Femur (tissue), 1 donor: ENCODE measurements at regions not wholly inside any gene's neighbourhood (a gene's known extent, or its start where the extent isn't known, plus 50 kb on each side); places are given as distances from the start of the nearest gene placed in this dataset.
"Not testable (repeated sequence)": the region's sequence is repeated elsewhere in the genome, so short reads cannot be mapped to it uniquely, and the experiment has no call there.

Experiments
- DNase-seq: peaks from one replicate; pipeline ENCODE4 v3.0.0-alpha.2; 2017

GRCh38 chr10:65614956-65615565 is 1310.8 kb upstream of the LRRTM3 start:
- DNase-seq = no peak

- DNase-seq = no peak
Observed at GRCh38 chr10:65618126-65618525, 1307.7 kb upstream of the LRRTM3 start.

DNA sequence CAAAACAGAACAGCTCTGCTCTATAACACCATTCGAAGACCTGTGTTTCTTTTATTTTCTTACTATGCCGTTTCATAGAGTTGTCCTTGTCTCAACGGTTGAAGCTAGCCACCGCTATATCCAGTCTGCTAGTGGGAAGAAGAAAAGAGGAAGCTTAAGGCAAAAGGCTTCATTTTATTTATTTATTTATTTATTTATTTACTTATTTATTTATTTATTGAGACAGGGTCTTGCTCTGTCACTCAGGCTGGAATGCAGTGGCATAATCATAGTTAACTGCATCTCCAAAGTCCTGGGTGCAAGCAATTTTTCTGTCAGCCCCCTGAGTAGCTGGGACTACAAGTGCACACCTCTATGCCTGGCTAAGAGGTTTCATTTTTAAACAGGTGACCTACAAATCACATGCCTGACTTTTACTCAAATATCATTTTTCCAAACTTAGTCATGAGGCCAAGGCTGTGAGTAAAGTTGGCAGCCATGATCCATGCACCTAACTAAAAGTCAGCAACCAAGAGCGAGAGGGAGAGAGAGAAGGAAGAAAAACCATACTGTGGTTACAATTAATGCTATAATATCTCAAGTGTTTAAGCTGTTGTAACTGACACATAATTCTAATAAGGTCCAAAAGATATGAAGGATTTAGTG is 1305.3 kb upstream of the LRRTM3 start:
- no peak for DNase-seq

GRCh38 chr10:65622608-65623007 is 1303.2 kb upstream of the LRRTM3 start:
- DNase-seq = no peak

- DNase-seq = no peak
Observed at GRCh38 chr10:65628493-65629139, 1297.2 kb upstream of the LRRTM3 start.

GRCh38 chr10:65660006-65660405 is 1265.8 kb upstream of the LRRTM3 start:
- DNase-seq = no peak

GRCh38 chr10:65670087-65670486 is 1255.7 kb upstream of the LRRTM3 start:
- DNase-seq = peak; percentile 48

GRCh38 chr10:65670596-65670995 is 1255.2 kb upstream of the LRRTM3 start:
- DNase-seq = not testable (repeated sequence)

- no peak for DNase-seq
Observed at GRCh38 chr10:65675236-65675635, 1250.6 kb upstream of the LRRTM3 start.

GRCh38 chr10:65684896-65685295 is 1240.9 kb upstream of the LRRTM3 start:
- no peak for DNase-seq

- DNase-seq = no peak
Observed at GRCh38 chr10:65701168-65701776, 1224.6 kb upstream of the LRRTM3 start.

DNA sequence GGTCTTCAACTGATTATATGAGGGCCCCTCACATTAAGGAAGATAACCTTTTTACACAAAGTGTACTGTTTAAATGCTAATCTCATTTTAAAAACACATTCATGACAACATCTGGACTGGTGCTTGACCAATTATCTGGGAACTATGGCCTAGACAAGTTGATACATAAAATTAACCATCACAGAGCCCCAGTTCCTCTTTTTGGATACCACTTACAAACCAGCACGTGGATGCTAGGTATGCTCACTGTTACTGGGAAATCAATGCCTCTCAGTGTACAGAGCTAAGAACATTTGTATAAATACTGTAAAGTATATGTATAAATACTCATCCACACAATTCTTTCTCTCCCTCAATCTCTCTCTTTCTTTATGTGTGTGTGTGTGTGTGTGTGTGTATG is 1217.8 kb upstream of the LRRTM3 start:
- DNase-seq = no peak

DNA sequence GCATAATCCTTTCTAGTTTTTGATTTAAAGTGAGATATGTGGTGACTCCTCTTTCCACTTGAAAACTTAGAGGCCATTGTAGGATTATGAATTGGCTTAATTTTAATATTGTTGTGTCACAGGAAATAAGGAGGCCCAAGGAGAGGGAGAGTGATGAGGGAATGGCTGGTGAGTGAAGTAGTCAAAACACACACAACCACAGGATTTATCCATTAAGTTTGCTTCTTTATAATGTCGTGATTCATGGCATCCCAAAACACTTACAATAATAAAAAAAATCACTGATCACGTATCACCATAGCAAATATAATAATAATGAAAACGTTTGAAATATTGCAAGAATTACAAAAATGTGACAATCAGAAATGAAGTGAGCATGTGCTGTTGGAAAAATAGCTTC is 1215.5 kb upstream of the LRRTM3 start:
- no peak for DNase-seq

DNA sequence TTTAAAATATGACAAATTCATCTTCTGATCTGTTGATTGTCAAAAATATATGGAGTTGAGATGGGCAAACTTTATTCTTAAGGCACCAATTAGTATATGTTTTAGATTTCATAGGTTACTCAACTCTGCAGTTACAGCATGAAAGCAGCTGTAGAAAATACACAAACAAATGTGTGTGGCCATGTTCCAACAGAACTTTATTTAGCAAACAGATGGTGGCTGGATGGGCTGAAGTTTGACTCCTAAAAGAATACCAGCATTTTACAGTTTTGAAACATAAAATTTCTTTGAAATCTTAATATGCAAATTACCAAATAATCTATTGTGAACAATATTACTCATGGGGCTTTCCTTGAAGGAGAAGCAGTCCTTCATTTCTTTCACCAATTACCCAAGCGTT is 1206.0 kb upstream of the LRRTM3 start:
- DNase-seq = no peak

DNA sequence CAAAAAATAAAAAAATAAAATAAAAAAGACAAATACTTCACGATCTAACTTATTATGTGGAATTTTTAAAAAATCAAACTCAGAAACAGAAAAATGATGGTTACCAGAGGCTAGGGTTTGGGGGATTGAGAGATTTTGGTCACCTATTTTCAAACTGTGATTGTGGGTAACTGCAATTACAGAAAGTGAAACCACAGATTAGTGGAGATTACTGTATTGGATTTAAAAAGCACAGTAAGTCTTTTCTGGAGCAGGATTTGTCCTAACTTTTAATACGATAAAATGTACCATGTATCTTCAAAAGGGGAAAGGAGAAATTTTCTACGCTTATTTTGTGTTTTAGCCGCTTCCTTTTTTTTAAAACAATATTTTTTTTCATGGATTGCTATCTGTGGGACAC is 1204.9 kb upstream of the LRRTM3 start:
- DNase-seq = no peak

DNA sequence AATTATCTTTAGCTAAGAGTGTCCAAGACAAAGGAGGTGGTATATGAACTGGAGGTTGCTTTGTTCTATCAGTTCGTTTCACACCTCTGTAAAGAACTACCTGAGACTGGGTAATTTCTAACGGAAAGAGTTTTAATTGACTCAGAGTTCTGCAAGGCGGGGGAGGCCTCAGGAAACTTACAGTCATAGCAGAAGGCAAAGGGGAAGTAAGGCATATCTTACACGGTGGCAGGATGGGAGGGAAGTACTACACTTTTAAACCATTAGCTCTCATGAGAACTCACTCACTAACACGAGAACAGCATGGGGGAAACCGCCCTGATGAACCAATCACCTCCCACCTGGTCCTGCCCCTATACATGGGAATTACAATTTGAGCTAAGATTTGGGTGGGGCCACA is 1202.3 kb upstream of the LRRTM3 start:
- no peak for DNase-seq

GRCh38 chr10:65735382-65735781 is 1190.5 kb upstream of the LRRTM3 start:
- no peak for DNase-seq

DNA sequence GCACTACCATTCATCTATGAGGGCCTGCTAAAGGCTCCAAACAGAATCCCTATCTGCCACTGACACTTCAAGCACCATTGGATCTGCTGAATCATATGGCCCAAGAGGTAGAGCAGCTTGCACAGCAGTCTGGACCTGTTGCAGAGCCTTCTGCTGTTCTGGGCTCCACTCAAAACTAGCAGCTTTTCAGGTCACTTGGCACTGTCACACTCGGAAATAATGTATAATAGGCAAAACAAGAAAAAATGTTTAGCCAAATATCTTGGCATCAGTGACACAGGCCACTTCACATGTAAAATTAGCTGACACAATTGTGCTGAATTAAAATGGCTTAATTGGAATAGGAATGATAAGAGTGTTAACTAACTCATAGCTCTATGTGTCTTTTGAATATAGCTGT is 1182.9 kb upstream of the LRRTM3 start:
- DNase-seq = no peak

DNA sequence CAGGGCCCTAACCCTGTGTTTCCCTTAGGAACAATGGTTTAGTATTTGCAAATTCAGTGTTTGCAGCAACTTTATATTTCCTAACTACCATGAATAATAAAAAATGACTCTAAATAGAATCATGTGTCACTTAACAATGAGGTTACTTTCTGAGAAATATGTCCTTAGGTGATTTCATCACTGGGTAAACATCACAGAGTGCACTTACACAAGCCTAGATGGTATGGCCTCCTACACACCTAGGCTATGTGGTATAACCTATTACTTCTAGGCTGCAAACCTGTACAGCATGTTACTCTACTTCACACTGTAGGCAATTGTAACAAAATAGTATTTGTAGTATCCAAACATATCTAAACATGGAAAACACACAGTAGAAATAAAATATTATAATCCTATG is 1174.6 kb upstream of the LRRTM3 start:
- no peak for DNase-seq

- DNase-seq = no peak
Observed at GRCh38 chr10:65751896-65752295, 1173.9 kb upstream of the LRRTM3 start.

DNA sequence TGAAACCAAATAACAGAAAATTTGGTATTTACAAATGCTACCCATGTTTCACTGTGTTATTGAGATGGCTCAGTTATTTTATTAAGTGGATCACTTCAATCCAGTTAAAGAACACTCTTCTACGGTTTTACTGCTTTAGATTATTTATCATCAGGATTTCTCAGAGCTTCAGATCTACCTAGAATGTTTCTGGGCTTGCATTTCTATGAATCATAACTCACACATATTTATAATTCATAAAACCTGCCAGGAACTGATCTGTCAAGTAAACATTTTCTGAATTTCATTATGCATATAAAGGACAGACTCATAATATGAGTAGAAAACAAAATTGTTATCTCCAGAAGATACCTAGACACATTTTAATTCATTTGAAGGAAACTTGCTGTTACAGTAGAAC is 1172.3 kb upstream of the LRRTM3 start:
- no peak for DNase-seq

DNA sequence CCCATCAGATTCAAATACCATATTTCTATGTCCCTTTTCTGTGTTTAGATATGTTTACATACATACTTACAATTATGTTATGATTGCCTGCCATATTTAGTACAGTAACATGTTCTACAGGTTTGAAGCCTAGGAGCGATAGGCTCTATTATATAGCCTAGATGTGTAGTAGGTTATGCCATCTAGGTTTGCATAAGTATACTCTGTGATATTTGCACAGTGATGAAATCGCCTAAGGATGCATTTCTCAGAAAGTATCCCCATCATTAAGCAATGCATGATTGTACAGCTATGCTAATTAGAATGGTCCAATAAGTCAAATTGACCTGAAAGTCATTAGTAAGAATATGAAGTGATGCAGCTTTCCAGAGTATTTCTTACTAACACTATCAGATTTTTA is 1171.7 kb upstream of the LRRTM3 start:
- no peak for DNase-seq

- DNase-seq = no peak
Observed at GRCh38 chr10:65762311-65762710, 1163.5 kb upstream of the LRRTM3 start.

DNA sequence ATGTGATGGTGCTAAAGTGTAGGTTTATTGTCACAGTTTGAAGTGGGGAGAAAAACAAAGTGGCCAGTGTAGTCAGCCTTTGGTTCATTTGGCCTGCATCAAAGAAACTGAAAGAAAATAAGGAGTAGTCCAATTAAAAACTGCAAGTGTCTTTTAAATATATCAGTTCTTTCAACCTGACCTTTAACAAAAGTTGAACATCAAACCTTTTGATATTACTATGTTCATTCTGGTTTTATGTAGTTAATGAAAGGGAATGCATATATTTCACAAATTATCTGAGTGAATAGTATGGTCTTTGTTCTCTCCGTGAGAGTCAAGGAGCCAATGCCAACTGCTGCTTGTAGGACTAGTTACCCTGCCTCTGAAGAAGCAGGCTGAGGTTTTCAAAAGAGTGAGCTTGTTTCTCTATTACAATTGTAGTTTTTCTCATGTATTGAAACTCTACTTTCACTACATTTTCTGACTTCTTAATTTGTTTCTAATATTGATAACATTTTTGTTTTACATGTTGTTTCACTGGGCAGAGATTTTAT is 1160.8 kb upstream of the LRRTM3 start:
- DNase-seq = no peak
